VCaP (cell line): ENCODE measurements at regions not wholly inside any gene's neighbourhood (a gene's known extent, or its start where the extent isn't known, plus 50 kb on each side); places are given as distances from the start of the nearest gene placed in this dataset.

Source experiments
- H3K27ac ChIP-seq: fragments of 450-650 bp; 2 replicates; pipeline ENCODE4 v1.5.1; 2017
- TF ChIP-seq, protein P1 (sequence below): fragments of 450-650 bp; conservative IDR thresholded peaks from 2 replicates; pipeline ENCODE4 v1.5.1; 2017; ENCODE audit warnings: mild to moderate bottlenecking, moderate library complexity

DNA sequence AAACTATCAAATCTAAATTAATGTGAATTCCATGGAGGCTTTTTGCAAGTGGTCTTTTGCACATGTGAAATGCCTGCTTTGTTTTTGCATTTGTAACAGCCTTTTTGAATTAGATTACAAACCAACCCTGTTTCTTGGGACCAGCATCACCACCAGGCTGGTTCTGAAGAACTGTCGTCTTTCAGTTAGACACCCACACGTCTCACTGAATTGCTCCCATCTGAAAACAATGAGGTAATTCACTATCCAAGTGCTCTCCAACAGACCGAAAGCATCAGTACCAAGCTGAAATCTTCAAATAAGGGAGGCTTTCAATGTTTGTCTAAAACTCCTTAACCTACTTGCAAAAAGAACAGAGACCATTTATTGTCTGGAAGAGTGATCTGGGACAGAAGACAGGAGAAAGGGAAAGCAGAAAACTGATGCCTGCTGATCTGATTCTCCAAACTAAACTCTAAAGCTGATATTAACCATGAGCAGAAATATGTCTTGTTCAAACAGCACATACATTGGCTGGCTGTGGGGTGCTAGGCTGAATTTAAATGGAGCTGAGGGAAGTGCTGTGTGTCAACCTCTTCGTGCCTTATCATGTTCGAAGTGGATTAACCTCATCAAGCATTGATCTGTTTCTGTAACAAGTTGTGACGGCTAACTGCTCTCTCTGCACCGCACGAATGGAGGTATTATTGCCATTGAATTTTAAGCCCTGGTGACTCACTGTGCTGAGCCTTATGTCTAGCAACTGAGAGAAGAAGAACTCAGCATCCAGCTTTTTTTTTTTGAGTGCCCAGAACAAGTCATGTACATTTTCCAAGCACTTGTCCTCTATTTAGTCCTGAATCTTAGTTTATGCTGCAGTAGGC is 213.7 kb upstream of the P2RY1 start:
- TF ChIP-seq, protein P1, sequence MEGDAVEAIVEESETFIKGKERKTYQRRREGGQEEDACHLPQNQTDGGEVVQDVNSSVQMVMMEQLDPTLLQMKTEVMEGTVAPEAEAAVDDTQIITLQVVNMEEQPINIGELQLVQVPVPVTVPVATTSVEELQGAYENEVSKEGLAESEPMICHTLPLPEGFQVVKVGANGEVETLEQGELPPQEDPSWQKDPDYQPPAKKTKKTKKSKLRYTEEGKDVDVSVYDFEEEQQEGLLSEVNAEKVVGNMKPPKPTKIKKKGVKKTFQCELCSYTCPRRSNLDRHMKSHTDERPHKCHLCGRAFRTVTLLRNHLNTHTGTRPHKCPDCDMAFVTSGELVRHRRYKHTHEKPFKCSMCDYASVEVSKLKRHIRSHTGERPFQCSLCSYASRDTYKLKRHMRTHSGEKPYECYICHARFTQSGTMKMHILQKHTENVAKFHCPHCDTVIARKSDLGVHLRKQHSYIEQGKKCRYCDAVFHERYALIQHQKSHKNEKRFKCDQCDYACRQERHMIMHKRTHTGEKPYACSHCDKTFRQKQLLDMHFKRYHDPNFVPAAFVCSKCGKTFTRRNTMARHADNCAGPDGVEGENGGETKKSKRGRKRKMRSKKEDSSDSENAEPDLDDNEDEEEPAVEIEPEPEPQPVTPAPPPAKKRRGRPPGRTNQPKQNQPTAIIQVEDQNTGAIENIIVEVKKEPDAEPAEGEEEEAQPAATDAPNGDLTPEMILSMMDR, result no peak
- H3K27ac ChIP-seq, result no peak overlapping the region

DNA sequence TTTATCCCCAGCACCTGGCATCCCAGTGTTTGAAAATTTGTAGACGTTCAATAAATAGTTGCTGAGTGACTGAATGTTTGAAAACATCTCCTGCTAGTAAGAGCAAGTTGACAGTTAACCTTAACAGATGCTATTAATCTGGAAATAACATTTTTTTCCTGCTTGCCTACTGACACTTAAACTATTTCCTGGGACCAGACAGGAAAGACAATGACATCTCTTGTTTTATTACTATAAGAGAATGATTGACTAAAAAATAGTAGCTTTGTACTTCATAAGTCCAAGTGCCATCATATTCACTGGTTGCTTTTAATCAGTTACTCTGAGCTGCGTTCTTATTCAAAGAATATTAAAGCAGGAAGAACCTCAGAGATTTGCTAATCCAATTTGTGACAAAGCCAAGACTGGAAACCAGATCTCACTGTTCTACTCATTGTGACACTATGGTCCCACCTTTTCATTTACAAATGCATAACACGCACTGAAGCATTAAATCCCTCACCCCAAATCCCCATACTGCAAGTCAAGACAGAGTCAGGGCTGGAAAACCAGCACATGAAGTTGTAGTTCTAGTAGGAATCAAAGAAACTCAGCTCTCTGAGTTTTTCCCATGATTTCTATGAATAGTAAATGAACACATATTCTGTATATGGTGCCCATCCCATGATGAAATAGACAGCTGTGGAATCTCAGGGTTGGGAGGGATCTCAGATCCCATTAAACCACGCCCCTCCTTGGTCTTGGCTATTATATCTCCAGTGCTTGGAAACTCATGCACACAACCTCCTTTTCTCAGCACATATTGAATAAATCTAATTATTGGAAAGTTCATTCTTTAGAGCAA is 212.7 kb upstream of the P2RY1 start:
- TF ChIP-seq, protein P1, result no peak
- H3K27ac ChIP-seq, result no peak overlapping the region

DNA sequence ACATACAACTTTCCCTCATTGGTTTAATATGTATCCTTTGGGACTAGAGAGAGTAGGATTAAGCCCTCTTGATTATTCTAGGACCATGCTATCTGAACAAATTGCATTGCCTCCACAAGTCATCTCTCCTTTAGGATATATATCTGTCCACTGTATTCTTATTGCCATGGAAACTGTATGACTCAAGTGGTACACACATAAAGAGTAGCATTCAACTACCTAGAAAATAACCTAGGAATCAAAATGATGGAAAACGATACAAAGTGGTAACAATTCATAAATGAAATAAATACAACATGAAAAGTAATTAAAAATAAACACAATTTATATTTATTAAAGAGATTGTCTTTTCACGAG is 212.1 kb upstream of the P2RY1 start:
- TF ChIP-seq, protein P1, result no peak
- H3K27ac ChIP-seq, result no peak overlapping the region

DNA sequence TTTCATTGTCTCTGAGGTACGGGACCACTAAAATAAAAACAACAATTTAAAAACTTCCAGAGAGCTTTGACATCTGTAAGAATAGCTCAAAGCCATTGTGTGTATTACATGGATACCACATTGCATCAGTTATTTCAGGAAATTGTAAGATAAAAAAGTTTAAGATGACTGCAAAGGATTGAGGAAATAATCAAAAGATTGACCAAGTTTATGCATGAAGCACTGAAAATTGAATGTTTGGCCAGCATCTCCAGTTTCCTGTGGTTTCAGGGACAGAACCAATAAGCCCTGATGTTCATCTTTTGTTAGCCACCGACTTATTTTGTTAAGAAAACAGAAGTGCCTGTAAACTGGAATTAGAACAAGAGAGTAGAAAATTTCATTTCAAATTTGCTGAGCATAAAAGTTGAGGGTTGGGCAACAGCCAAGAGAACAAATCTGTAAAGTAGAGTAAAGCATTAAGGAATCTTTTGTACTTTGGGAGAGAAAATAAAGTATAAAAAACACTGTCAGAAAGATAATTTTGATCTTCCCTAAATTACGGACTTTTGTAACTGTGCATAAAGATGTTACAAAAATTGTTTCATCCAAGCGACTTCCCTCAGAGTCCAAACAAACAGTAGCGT is 211.5 kb upstream of the P2RY1 start:
- no peak overlapping the region for H3K27ac ChIP-seq
- TF ChIP-seq, protein P1, result no peak

DNA sequence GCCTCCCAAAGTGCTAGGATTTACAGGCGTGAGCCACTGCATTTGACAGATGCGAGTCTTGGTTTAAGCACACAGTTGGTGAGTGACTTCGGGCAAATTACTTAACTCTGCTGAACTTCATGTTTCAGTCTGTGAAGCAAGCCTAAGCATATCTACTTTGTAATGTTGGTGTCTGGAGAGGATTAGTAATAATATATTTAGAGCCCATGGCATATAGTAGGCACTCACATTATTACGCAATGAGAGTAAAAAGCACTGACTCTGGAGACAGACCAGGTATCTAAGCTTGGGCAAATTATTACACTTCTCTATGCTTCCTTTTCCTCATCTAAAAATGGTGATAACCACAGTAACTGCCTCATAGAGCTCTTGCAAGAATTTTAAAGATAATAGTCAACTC is 208.7 kb upstream of the P2RY1 start:
- TF ChIP-seq, protein P1, result no peak
- H3K27ac ChIP-seq, result no peak overlapping the region

DNA sequence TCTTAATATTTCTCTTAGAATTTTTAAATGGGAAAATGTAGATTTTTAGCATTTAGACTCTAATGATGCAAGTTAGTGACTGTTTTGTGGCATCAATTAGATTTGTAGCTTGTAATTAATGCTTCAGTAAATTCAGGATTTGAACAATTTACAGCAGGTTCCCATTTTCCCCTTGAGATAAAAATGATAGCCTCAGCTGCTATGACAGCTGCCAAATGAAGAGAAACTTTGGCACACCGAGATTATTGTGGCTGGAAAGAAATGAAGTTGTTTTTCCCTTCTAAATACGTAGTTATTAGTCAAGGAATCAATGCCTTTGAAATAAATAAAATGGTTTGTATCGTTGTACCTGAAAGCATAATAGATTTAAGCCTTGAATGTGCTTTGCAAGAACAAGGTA is 206.4 kb upstream of the P2RY1 start:
- H3K27ac ChIP-seq, result no peak overlapping the region
- TF ChIP-seq, protein P1, result no peak
